ENCODE measurements at regions not wholly inside any gene's neighbourhood (a gene's known extent, or its start where the extent isn't known, plus 50 kb on each side); places are given as distances from the start of the nearest gene placed in this dataset.

GRCh38 chr10:64363687-64364086 is 842.5 kb downstream of the REEP3 start:
- no peak for DNase-seq (ENCODE audit: low spot score)
- peaks cover 10% of the 10 kb centered on the region for H3K4me1 Mint-ChIP-seq (ENCODE audit: low read depth)
- H3K4me3 Mint-ChIP-seq (ENCODE audit: unreplicated experiment) = no peak overlapping the region
- H3K27me3 Mint-ChIP-seq (ENCODE audit: low read depth) = no peaks in the 10 kb centered on the region
- peaks cover 4% of the 10 kb centered on the region for H3K36me3 Mint-ChIP-seq (ENCODE audit: low read depth)
- no peak for TF ChIP-seq CTCF (IDR thresholded peaks at IDR 0.05)
- no peak overlapping the region for H3K27ac Mint-ChIP-seq (ENCODE audit: unreplicated experiment)
- H3K9me3 Mint-ChIP-seq (ENCODE audit: low read depth) = peaks cover 17% of the 10 kb centered on the region

- Mint-ChIP-seq H3K36me3 (ENCODE audit: low read depth) (no peaks in the 10 kb centered on the region), H3K4me1 (ENCODE audit: low read depth) (peaks cover 10% of the 10 kb centered on the region), H3K9me3 (ENCODE audit: low read depth) (peaks cover 6% of the 10 kb centered on the region), H3K27me3 (ENCODE audit: low read depth) (no peaks in the 10 kb centered on the region), H3K4me3 (ENCODE audit: unreplicated experiment) (no peak overlapping the region), H3K27ac (ENCODE audit: unreplicated experiment) (no peak overlapping the region)
- DNase-seq (ENCODE audit: low spot score) = no peak
- no peak for TF ChIP-seq CTCF (IDR thresholded peaks at IDR 0.05)
Measured at GRCh38 chr10:64365663-64366062, 844.5 kb downstream of the REEP3 start.

GRCh38 chr10:64368298-64368697 is 847.1 kb downstream of the REEP3 start:
- Mint-ChIP-seq H3K9me3 (ENCODE audit: low read depth) (peaks cover 3% of the 10 kb centered on the region), H3K36me3 (ENCODE audit: low read depth) (no peaks in the 10 kb centered on the region), H3K27me3 (ENCODE audit: low read depth) (no peaks in the 10 kb centered on the region), H3K27ac (ENCODE audit: unreplicated experiment) (no peak overlapping the region), H3K4me1 (ENCODE audit: low read depth) (peaks cover 10% of the 10 kb centered on the region), H3K4me3 (ENCODE audit: unreplicated experiment) (no peak overlapping the region)
- no peak for TF ChIP-seq CTCF (IDR thresholded peaks at IDR 0.05)
- no peak for DNase-seq (ENCODE audit: low spot score)

GRCh38 chr10:64369885-64370773 is 848.9 kb downstream of the REEP3 start:
- no peak overlapping the region for H3K27ac Mint-ChIP-seq (ENCODE audit: unreplicated experiment)
- no peaks in the 10 kb centered on the region for H3K36me3 Mint-ChIP-seq (ENCODE audit: low read depth)
- peaks cover 10% of the 10 kb centered on the region for H3K4me1 Mint-ChIP-seq (ENCODE audit: low read depth)
- H3K27me3 Mint-ChIP-seq (ENCODE audit: low read depth) = no peaks in the 10 kb centered on the region
- H3K9me3 Mint-ChIP-seq (ENCODE audit: low read depth) = peaks cover 3% of the 10 kb centered on the region
- no peak overlapping the region for H3K4me3 Mint-ChIP-seq (ENCODE audit: unreplicated experiment)
- no peak for TF ChIP-seq CTCF (IDR thresholded peaks at IDR 0.05)
- DNase-seq (ENCODE audit: low spot score) = no peak

- TF ChIP-seq CTCF (IDR thresholded peaks at IDR 0.05) = no peak
- H3K9me3 Mint-ChIP-seq (ENCODE audit: low read depth) = peaks cover 6% of the 10 kb centered on the region
- no peak overlapping the region for H3K27ac Mint-ChIP-seq (ENCODE audit: unreplicated experiment)
- no peaks in the 10 kb centered on the region for H3K36me3 Mint-ChIP-seq (ENCODE audit: low read depth)
- DNase-seq (ENCODE audit: low spot score) = no peak
- no peaks in the 10 kb centered on the region for H3K27me3 Mint-ChIP-seq (ENCODE audit: low read depth)
- H3K4me3 Mint-ChIP-seq (ENCODE audit: unreplicated experiment) = no peak overlapping the region
- peaks cover 4% of the 10 kb centered on the region for H3K4me1 Mint-ChIP-seq (ENCODE audit: low read depth)
Measured at GRCh38 chr10:64374346-64374745, 853.1 kb downstream of the REEP3 start.
